Adrenal gland (tissue), 5 donors: ENCODE measurements at regions not wholly inside any gene's neighbourhood (a gene's known extent, or its start where the extent isn't known, plus 50 kb on each side); places are given as distances from the start of the nearest gene placed in this dataset.

Experiments used
- CTCF ChIP-seq, 6 experiments: fragments of 450-650 bp in 4 of 6; fragments of 200-600 bp in 2 of 6; sonication (generic) in 1 of 6; IDR thresholded peaks; 1 replicate in 5 of 6; 2 replicates in 1 of 6; pipeline versions ENCODE4 v1.5.1 to v1.8.0; 2016 to 2021; ENCODE audit warnings: antibody characterized with exemption in 6 of 6, mild to moderate bottlenecking in 2 of 6, moderate library complexity in 1 of 6
- POLR2A ChIP-seq, 2 donors: fragments of 450-650 bp; IDR thresholded peaks; one replicate each; pipeline ENCODE4 v1.6.1; 2017; ENCODE audit warnings: antibody characterized with exemption in 2 of 2, mild to moderate bottlenecking in 2 of 2, moderate library complexity in 1 of 2
- donor health status: DM: no; HTN: no; CAD: no.

- TF ChIP-seq CTCF (IDR thresholded peaks at IDR 0.05) (no peak), POLR2A (IDR thresholded peaks at IDR 0.05) (no peak)
Measured at GRCh38 chr2:134133622-134134312, 120.1 kb upstream of the MGAT5 start.
